ENCODE measurements at regions not wholly inside any gene's neighbourhood (a gene's known extent, or its start where the extent isn't known, plus 50 kb on each side); places are given as distances from the start of the nearest gene placed in this dataset.
A peak's percentile ranks its signal among the peaks of the same experiment; 100 is the strongest.

DNA sequence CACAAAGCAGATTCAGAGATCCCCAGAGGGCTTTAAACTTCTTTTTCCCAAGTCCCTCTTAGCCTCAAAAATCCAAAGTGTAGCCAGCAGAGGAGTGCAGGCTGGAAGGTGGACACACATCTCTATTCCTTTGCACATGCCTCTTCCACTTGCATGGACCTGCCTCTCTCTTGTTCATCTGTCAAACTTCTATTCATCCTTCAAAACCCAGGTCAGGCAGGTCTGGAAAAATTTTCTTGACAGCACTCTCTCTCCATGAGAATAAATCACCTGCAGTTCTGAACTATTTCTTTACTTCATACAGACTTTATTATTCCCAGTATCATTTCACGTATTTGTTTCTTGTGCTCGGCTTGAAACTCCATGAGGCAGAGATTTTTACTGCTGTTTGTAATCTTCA, 127.5 kb downstream of the SS18 start:
- Histone ChIP-seq H3K9me3 (replicated peaks) (no peaks in the 10 kb centered on the region), H3K36me3 (no peaks in the 10 kb centered on the region), H3K27me3 (replicated peaks) (no peaks in the 10 kb centered on the region), H3K27ac (no peak overlapping the region), H3K4me1 (replicated peaks) (no peaks in the 10 kb centered on the region), H3K4me3 (no peak overlapping the region)
- DNase-seq (ENCODE audit: low read depth in 1 of 2, low spot score in 2 of 2), result no peak

DNA sequence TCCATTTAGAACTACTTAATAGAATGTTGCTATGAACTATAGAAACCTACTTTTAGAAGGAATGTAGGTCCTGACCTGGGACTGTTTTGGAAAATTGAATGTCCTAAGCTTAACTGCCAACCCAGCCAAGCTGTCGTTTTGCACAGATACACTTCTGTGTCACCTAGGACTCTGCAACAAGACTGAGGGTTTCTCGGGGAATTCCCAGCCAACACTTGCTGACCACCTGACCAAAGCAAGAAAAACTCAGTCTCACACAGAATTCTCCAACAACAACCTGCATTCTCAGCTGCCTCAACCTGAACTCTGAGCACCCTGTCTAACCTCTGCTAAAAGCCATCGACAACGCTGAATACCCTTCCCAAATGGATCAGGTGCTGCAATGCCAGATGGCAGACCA, 128.2 kb downstream of the SS18 start:
- Histone ChIP-seq H3K27ac (no peak overlapping the region), H3K4me1 (replicated peaks) (no peaks in the 10 kb centered on the region), H3K36me3 (no peaks in the 10 kb centered on the region), H3K27me3 (replicated peaks) (no peaks in the 10 kb centered on the region), H3K9me3 (replicated peaks) (no peaks in the 10 kb centered on the region), H3K4me3 (no peak overlapping the region)
- DNase-seq (ENCODE audit: low read depth in 1 of 2, low spot score in 2 of 2), result no peak

GRCh38 chr18:25957017-25957416, 133.4 kb downstream of the SS18 start:
- Histone ChIP-seq H3K4me1 (replicated peaks) (no peaks in the 10 kb centered on the region), H3K4me3 (no peak overlapping the region), H3K9me3 (replicated peaks) (no peaks in the 10 kb centered on the region), H3K27me3 (replicated peaks) (no peaks in the 10 kb centered on the region), H3K36me3 (no peaks in the 10 kb centered on the region), H3K27ac (no peak overlapping the region)
- DNase-seq (ENCODE audit: low read depth in 1 of 2, low spot score in 2 of 2), result no peak

- no peaks in the 10 kb centered on the region for H3K27me3 ChIP-seq (replicated peaks)
- no peak overlapping the region for H3K4me3 ChIP-seq
- no peaks in the 10 kb centered on the region for H3K4me1 ChIP-seq (replicated peaks)
- no peaks in the 10 kb centered on the region for H3K36me3 ChIP-seq
- H3K9me3 ChIP-seq (replicated peaks), result no peaks in the 10 kb centered on the region
- no peak for DNase-seq (ENCODE audit: low read depth in 1 of 2, low spot score in 2 of 2)
- no peak overlapping the region for H3K27ac ChIP-seq
These were observed 137.3 kb downstream of the SS18 start for GRCh38 chr18:25953111-25953510.

GRCh38 chr18:25950321-25950720, 140.1 kb downstream of the SS18 start:
- no peaks in the 10 kb centered on the region for H3K9me3 ChIP-seq (replicated peaks)
- H3K27ac ChIP-seq, result no peak overlapping the region
- no peaks in the 10 kb centered on the region for H3K4me1 ChIP-seq (replicated peaks)
- no peak for DNase-seq (ENCODE audit: low read depth in 1 of 2, low spot score in 2 of 2)
- H3K27me3 ChIP-seq (replicated peaks), result no peaks in the 10 kb centered on the region
- no peaks in the 10 kb centered on the region for H3K36me3 ChIP-seq
- H3K4me3 ChIP-seq, result no peak overlapping the region

- Histone ChIP-seq H3K4me3 (no peak overlapping the region), H3K9me3 (replicated peaks) (no peaks in the 10 kb centered on the region), H3K27me3 (replicated peaks) (no peaks in the 10 kb centered on the region), H3K36me3 (no peaks in the 10 kb centered on the region), H3K27ac (no peak overlapping the region), H3K4me1 (replicated peaks) (no peaks in the 10 kb centered on the region)
- no peak for DNase-seq (ENCODE audit: low read depth in 1 of 2, low spot score in 2 of 2)
These were observed 143.9 kb downstream of the SS18 start for GRCh38 chr18:25946540-25946939.

GRCh38 chr18:25935356-25935755, 155.1 kb downstream of the SS18 start:
- Histone ChIP-seq H3K27ac (no peak overlapping the region), H3K9me3 (replicated peaks) (no peaks in the 10 kb centered on the region), H3K4me3 (no peak overlapping the region), H3K27me3 (replicated peaks) (no peaks in the 10 kb centered on the region), H3K4me1 (replicated peaks) (no peaks in the 10 kb centered on the region), H3K36me3 (no peaks in the 10 kb centered on the region)
- no peak for DNase-seq (ENCODE audit: low read depth in 1 of 2, low spot score in 2 of 2)

- H3K4me1 ChIP-seq (replicated peaks), result no peaks in the 10 kb centered on the region
- no peaks in the 10 kb centered on the region for H3K36me3 ChIP-seq
- no peak for DNase-seq (ENCODE audit: low read depth in 1 of 2, low spot score in 2 of 2)
- H3K4me3 ChIP-seq, result no peak overlapping the region
- no peaks in the 10 kb centered on the region for H3K27me3 ChIP-seq (replicated peaks)
- no peaks in the 10 kb centered on the region for H3K9me3 ChIP-seq (replicated peaks)
- H3K27ac ChIP-seq, result no peak overlapping the region
These were observed 159.3 kb downstream of the SS18 start for GRCh38 chr18:25931126-25931525.

- no peak overlapping the region for H3K27ac ChIP-seq
- H3K36me3 ChIP-seq, result no peaks in the 10 kb centered on the region
- no peak overlapping the region for H3K4me3 ChIP-seq
- no peaks in the 10 kb centered on the region for H3K9me3 ChIP-seq (replicated peaks)
- H3K4me1 ChIP-seq (replicated peaks), result no peaks in the 10 kb centered on the region
- H3K27me3 ChIP-seq (replicated peaks), result no peaks in the 10 kb centered on the region
- no peak for DNase-seq (ENCODE audit: low read depth in 1 of 2, low spot score in 2 of 2)
These were observed 160.6 kb downstream of the SS18 start for GRCh38 chr18:25929787-25930186.

- Histone ChIP-seq H3K4me1 (replicated peaks) (no peaks in the 10 kb centered on the region), H3K27ac (no peak overlapping the region), H3K9me3 (replicated peaks) (no peaks in the 10 kb centered on the region), H3K27me3 (replicated peaks) (no peaks in the 10 kb centered on the region), H3K36me3 (no peaks in the 10 kb centered on the region), H3K4me3 (no peak overlapping the region)
- no peak for DNase-seq (ENCODE audit: low read depth in 1 of 2, low spot score in 2 of 2)
These were observed 162.6 kb downstream of the SS18 start for GRCh38 chr18:25927830-25928229.

GRCh38 chr18:25923193-25923592, 167.2 kb downstream of the SS18 start:
- Histone ChIP-seq H3K27me3 (replicated peaks) (peaks cover 4% of the 10 kb centered on the region; the same call in 1 of the 2 replicates), H3K4me3 (no peak overlapping the region), H3K27ac (no peak overlapping the region), H3K9me3 (replicated peaks) (no peaks in the 10 kb centered on the region), H3K36me3 (no peaks in the 10 kb centered on the region), H3K4me1 (replicated peaks) (no peaks in the 10 kb centered on the region)
- no peak for DNase-seq (ENCODE audit: low read depth in 1 of 2, low spot score in 2 of 2)

DNA sequence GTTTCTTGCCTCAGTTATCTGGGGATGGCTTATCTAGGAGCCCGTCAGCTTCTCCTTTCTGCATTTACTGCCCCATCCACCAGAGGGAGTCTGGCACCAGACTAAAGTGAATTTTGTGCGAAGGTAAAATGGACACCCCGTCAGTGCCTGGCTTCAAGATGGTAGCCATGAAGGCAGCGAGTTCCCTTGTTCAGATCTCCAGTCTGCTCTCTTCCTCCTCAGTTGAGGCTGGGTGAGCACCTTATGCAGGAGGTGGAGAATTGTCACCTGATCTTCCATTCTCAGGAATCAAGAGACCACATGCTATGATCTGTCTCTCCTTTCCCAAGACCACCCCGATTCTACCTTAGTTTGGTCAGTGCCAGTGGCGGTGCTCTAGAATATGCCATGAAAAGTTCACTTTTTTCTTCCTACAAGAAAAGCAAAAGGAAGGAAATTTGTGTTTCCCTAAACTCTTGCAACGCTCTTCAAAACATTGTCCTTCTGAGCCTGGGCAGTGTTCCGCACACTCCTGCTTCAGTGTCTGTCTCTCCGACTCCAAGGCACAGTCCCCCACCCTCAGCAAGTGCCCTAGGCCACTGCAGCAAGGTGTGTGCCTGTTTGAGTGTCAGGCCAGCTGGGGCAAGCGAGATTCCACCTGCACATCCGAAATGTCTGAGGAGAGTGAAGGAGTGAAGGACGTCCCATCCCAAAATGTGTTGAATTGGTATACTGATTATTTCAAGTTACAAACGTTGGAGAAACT, 168.6 kb downstream of the SS18 start:
- H3K36me3 ChIP-seq, result no peaks in the 10 kb centered on the region
- no peaks in the 10 kb centered on the region for H3K9me3 ChIP-seq (replicated peaks)
- H3K4me3 ChIP-seq, result no peak overlapping the region
- no peaks in the 10 kb centered on the region for H3K4me1 ChIP-seq (replicated peaks)
- H3K27ac ChIP-seq, result no peak overlapping the region
- H3K27me3 ChIP-seq (replicated peaks), result peaks cover 4% of the 10 kb centered on the region; the same call in 1 of the 2 replicates
- DNase-seq (ENCODE audit: low read depth in 1 of 2, low spot score in 2 of 2), result peak in 1 of 2 experiments; percentile 2

- Histone ChIP-seq H3K4me3 (no peak overlapping the region), H3K27ac (no peak overlapping the region), H3K27me3 (replicated peaks) (peaks cover 6% of the 10 kb centered on the region; the same call in 1 of the 2 replicates), H3K36me3 (no peaks in the 10 kb centered on the region), H3K9me3 (replicated peaks) (no peaks in the 10 kb centered on the region), H3K4me1 (replicated peaks) (no peaks in the 10 kb centered on the region)
- no peak for DNase-seq (ENCODE audit: low read depth in 1 of 2, low spot score in 2 of 2)
These were observed 174.5 kb downstream of the SS18 start for GRCh38 chr18:25915907-25916306.

DNA sequence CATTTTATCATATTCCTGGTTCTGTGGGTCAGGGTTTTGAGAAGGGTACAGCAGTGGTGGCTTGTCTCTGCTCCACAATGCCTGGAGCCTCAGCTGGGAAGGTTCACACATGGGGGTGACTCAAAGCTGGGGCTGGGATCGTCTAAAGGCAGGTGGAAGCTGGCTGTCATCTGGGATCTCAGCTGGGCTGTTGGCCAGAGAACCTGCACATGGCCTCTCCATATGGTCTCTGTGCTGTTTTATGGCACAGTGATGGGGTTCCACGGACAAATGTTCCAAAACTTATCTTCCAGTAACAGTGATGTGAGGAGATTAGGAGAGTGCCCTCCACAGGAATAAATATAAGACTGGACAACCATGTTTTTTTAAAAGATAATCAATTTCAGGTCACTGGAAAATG, 191.4 kb downstream of the SS18 start:
- Histone ChIP-seq H3K4me3 (no peak overlapping the region), H3K4me1 (replicated peaks) (no peaks in the 10 kb centered on the region)
- DNase-seq (ENCODE audit: low read depth in 1 of 2, low spot score in 2 of 2), result no peak

DNA sequence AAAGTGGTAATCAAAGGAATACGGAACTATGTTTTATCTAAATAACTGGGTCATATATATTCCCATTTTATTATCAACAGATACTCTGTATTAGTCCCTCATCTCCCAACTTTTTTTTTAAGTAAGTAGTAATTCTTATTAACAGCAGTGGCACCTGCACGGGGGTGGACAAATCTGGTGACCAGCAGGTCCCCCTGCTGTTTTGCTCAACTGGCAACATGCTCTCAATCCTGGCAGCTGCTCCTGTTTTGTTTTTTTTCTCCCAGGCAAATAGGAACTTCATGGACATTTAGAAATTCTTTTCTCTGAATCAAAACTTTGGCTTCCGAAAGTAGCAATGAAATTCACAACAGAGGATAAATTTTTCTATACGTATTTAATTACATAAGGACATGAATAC, 193.5 kb downstream of the SS18 start:
- no peak for DNase-seq (ENCODE audit: low read depth in 1 of 2, low spot score in 2 of 2)
- no peaks in the 10 kb centered on the region for H3K36me3 ChIP-seq

More for the DNA sequence above, 191.4 kb downstream of the SS18 start:
- Histone ChIP-seq H3K27ac (no peak overlapping the region), H3K9me3 (replicated peaks) (no peaks in the 10 kb centered on the region), H3K27me3 (replicated peaks) (no peaks in the 10 kb centered on the region; the same call in 1 of the 2 replicates), H3K36me3 (no peaks in the 10 kb centered on the region)

More for the DNA sequence above, 193.5 kb downstream of the SS18 start:
- no peak overlapping the region for H3K27ac ChIP-seq
- no peaks in the 10 kb centered on the region for H3K9me3 ChIP-seq (replicated peaks)
- H3K27me3 ChIP-seq (replicated peaks), result no peaks in the 10 kb centered on the region; the same call in 1 of the 2 replicates
- no peaks in the 10 kb centered on the region for H3K4me1 ChIP-seq (replicated peaks)
- no peak overlapping the region for H3K4me3 ChIP-seq

All from SJSA1 (cell line).